Body of pancreas (tissue), 4 donors: ENCODE measurements at regions not wholly inside any gene's neighbourhood (a gene's known extent, or its start where the extent isn't known, plus 50 kb on each side); places are given as distances from the start of the nearest gene placed in this dataset.

Experiments
- ATAC-seq: fragments of 150-250 bp; one replicate; pipeline ENCODE4 v1.9.1; 2016
- DNase-seq, 4 donors: peaks; one replicate each; pipeline ENCODE4 v3.0.0-alpha.2; 2019
- H3K27ac ChIP-seq, 4 donors: fragments of 200-600 bp; sonication (generic); 1 replicate in 3 of 4; 2 replicates in 1 of 4; pipeline versions ENCODE4 v1.5.1 to v1.6.1; 2016 to 2019; ENCODE audit warnings: mild to moderate bottlenecking in 1 of 4, mixed read lengths in 1 of 4, moderate library complexity in 1 of 4
- H3K27me3 ChIP-seq, 2 donors: fragments of 200-600 bp; sonication (generic); one replicate each; pipeline ENCODE4 v1.6.0; 2016; ENCODE audit warnings: mild to moderate bottlenecking in 1 of 2
- H3K36me3 ChIP-seq, 2 donors: fragments of 200-600 bp; sonication (generic); replicated peaks in 1 of 2; 2 replicates each; pipeline ENCODE4 v1.5.1; 2016; ENCODE audit warnings: low read depth in 2 of 2; ENCODE audit not compliant: insufficient read depth in 1 of 2
- H3K4me1 ChIP-seq: fragments of 200-600 bp; sonication (generic); one replicate; pipeline ENCODE4 v1.6.0; 2016
- H3K4me3 ChIP-seq, 2 donors: fragments of 200-600 bp; sonication (generic); 1 replicate in 1 of 2; 2 replicates in 1 of 2; pipeline ENCODE4 v1.5.1; 2016 to 2019
- H3K9me3 ChIP-seq, 3 donors: fragments of 200-600 bp; sonication (generic); 1 replicate in 2 of 3; 2 replicates in 1 of 3; pipeline ENCODE4 v1.5.1; 2016
- CTCF ChIP-seq, 7 experiments: fragments of 450-650 bp in 4 of 7; fragments of 200-600 bp in 3 of 7; sonication (generic) in 3 of 7; IDR thresholded peaks; one replicate each; pipeline ENCODE4 v1.5.1; 2016 to 2019; ENCODE audit warnings: antibody characterized with exemption in 7 of 7
- POLR2A ChIP-seq, 3 donors: fragments of 450-650 bp; IDR thresholded peaks; one replicate each; pipeline ENCODE4 v1.6.1; 2016; ENCODE audit warnings: antibody characterized with exemption in 3 of 3, mild to moderate bottlenecking in 2 of 3
- WGBS, 2 donors: methylation state at CpG; one replicate each; pipeline ENCODE4 v1.1.5; 2017; 5-methylcytosine and 5-hydroxymethylcytosine counted together
- intact Hi-C: fragments of 100-400 bp; cut with DNase I; formaldehyde crosslinking; loops from one replicate; pipeline ENCODE4 v1.15.1; 2023

- WGBS, 2 donors: 30 to 47% methylated on average over 1 of the region's 1 CpG
- ATAC-seq (no peak), DNase-seq (no peak)
- intact Hi-C loops: no loop called here
- Histone ChIP-seq H3K4me3 (no peak overlapping the region), H3K9me3 (no peaks in the 10 kb centered on the region), H3K36me3 (no peaks in the 10 kb centered on the region), H3K27ac (no peak overlapping the region), H3K4me1 (no peaks in the 10 kb centered on the region), H3K27me3 (no peaks in the 10 kb centered on the region)
- no peak for TF ChIP-seq CTCF (IDR thresholded peaks at IDR 0.05)
- TF ChIP-seq POLR2A (IDR thresholded peaks at IDR 0.05): no peak
These were observed 1256.6 kb upstream of the ATXN8OS start for GRCh38 chr13:68851026-68851425.

GRCh38 chr13:68850160-68850559 lies 1257.5 kb upstream of the ATXN8OS start:
- Histone ChIP-seq H3K9me3 (no peaks in the 10 kb centered on the region), H3K36me3 (no peaks in the 10 kb centered on the region), H3K4me3 (no peak overlapping the region), H3K27me3 (no peaks in the 10 kb centered on the region), H3K27ac (no peak overlapping the region), H3K4me1 (no peaks in the 10 kb centered on the region)
- ATAC-seq (no peak), DNase-seq (no peak)
- TF ChIP-seq POLR2A (IDR thresholded peaks at IDR 0.05) (no peak), CTCF (IDR thresholded peaks at IDR 0.05) (no peak)
- intact Hi-C loops: no loop called here
- 47 to 54% methylated on average over 3 of the region's 3 CpGs for WGBS, 2 donors

GRCh38 chr13:68846663-68847062 lies 1261.0 kb upstream of the ATXN8OS start:
- TF ChIP-seq POLR2A (IDR thresholded peaks at IDR 0.05): no peak
- no peak for TF ChIP-seq CTCF (IDR thresholded peaks at IDR 0.05)
- Histone ChIP-seq H3K4me1 (no peaks in the 10 kb centered on the region), H3K27me3 (no peaks in the 10 kb centered on the region), H3K36me3 (no peaks in the 10 kb centered on the region), H3K9me3 (no peaks in the 10 kb centered on the region), H3K4me3 (no peak overlapping the region), H3K27ac (no peak overlapping the region)
- DNase-seq (no peak), ATAC-seq (no peak)
- 36 to 63% methylated on average over 1 of the region's 1 CpG for WGBS, 2 donors
- intact Hi-C loops: no loop called here

- DNase-seq (no peak), ATAC-seq (no peak)
- Histone ChIP-seq H3K4me1 (no peaks in the 10 kb centered on the region), H3K27me3 (no peaks in the 10 kb centered on the region), H3K36me3 (no peaks in the 10 kb centered on the region), H3K4me3 (no peak overlapping the region), H3K9me3 (no peaks in the 10 kb centered on the region), H3K27ac (no peak overlapping the region)
- no peak for TF ChIP-seq POLR2A (IDR thresholded peaks at IDR 0.05)
- intact Hi-C loops: no loop called here
These were observed 1273.3 kb upstream of the ATXN8OS start for GRCh38 chr13:68834375-68834774.

- H3K4me1 ChIP-seq: no peaks in the 10 kb centered on the region
- no peak overlapping the region for H3K27ac ChIP-seq
- no peaks in the 10 kb centered on the region for H3K9me3 ChIP-seq
- 84 to 92% methylated on average over 7 of the region's 7 CpGs for WGBS, 2 donors
- no peak overlapping the region for H3K4me3 ChIP-seq
- TF ChIP-seq POLR2A (IDR thresholded peaks at IDR 0.05): no peak
- no peak for TF ChIP-seq CTCF (IDR thresholded peaks at IDR 0.05)
- ATAC-seq (no peak), DNase-seq (no peak)
- H3K27me3 ChIP-seq: no peaks in the 10 kb centered on the region
- no peaks in the 10 kb centered on the region for H3K36me3 ChIP-seq
- intact Hi-C loops: no loop called here
These were observed 1290.9 kb upstream of the ATXN8OS start for GRCh38 chr13:68816715-68817114.
